BE2C (cell line): ENCODE measurements at regions not wholly inside any gene's neighbourhood (a gene's known extent, or its start where the extent isn't known, plus 50 kb on each side); places are given as distances from the start of the nearest gene placed in this dataset.

Experiments used
- DNase-seq: peaks from one replicate; pipeline ENCODE4 v3.0.0-alpha.2; 2020
- H3K27me3 ChIP-seq: fragments of 250-450 bp; sonication (Bioruptor Pico); 2 replicates; pipeline ENCODE4 v1.5.1; 2020; ENCODE audit warnings: mild to moderate bottlenecking
- H3K36me3 ChIP-seq: fragments of 250-450 bp; sonication (Bioruptor Pico); 2 replicates; pipeline ENCODE4 v1.5.1; 2020; ENCODE audit warnings: mild to moderate bottlenecking
- H3K4me1 ChIP-seq: fragments of 250-450 bp; sonication (Bioruptor Pico); 2 replicates; pipeline ENCODE4 v1.5.1; 2020
- H3K4me3 ChIP-seq: 2 replicates; pipeline ENCODE4 v1.5.1; 2011; ENCODE audit warnings: low read depth, low read length
- H3K9me3 ChIP-seq: fragments of 250-450 bp; sonication (Bioruptor Pico); 2 replicates; pipeline ENCODE4 v1.5.1; 2020
- TF ChIP-seq, protein P1 (sequence below): IDR thresholded peaks from 2 replicates; pipeline ENCODE4 v1.5.1; 2012; ENCODE audit warnings: mild to moderate bottlenecking, low read depth, low read length

DNA sequence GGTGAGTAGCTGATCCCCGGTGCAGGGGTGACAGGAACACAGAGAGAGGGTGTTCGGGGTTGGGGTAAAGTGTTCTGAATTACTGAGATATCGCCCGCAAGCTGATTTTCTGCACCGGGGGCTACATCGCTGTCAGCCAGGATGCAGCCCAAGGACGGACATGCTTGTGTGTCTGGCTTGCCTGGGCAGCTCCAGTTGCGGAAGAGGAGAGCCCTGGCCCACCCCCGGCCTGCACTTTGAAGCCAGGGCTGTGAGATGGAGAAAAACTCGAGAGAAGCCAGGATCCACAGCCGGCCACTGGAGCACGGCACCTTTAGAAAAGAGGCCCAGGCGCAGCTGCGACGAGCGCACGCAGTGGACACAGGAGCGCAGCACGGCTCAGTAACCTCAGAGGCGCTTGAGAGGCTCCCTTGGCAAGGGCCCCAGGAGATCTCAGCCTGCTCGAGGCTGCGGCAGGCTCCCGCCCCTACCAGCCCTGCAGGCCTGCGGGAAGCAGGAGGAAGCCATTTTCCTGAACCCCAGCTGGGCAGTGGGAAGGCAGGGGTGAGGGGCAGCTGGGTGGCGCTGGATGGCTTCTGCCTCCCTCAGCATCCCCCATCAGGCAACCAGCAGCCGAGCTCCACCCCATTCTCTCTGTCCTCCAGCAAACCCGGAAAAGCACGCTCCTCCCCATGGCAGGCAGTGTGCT is 59.2 kb downstream of the C9orf50 start:
- H3K9me3 ChIP-seq: no peaks in the 10 kb centered on the region
- peak; percentile 62 for DNase-seq
- no peaks in the 10 kb centered on the region for H3K36me3 ChIP-seq
- H3K4me1 ChIP-seq: peaks cover 18% of the 10 kb centered on the region
- H3K4me3 ChIP-seq: no peak overlapping the region
- TF ChIP-seq, protein P1, sequence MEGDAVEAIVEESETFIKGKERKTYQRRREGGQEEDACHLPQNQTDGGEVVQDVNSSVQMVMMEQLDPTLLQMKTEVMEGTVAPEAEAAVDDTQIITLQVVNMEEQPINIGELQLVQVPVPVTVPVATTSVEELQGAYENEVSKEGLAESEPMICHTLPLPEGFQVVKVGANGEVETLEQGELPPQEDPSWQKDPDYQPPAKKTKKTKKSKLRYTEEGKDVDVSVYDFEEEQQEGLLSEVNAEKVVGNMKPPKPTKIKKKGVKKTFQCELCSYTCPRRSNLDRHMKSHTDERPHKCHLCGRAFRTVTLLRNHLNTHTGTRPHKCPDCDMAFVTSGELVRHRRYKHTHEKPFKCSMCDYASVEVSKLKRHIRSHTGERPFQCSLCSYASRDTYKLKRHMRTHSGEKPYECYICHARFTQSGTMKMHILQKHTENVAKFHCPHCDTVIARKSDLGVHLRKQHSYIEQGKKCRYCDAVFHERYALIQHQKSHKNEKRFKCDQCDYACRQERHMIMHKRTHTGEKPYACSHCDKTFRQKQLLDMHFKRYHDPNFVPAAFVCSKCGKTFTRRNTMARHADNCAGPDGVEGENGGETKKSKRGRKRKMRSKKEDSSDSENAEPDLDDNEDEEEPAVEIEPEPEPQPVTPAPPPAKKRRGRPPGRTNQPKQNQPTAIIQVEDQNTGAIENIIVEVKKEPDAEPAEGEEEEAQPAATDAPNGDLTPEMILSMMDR: no peak
- no peaks in the 10 kb centered on the region for H3K27me3 ChIP-seq

- H3K4me1 ChIP-seq: peaks cover 18% of the 10 kb centered on the region
- no peaks in the 10 kb centered on the region for H3K27me3 ChIP-seq
- H3K4me3 ChIP-seq: no peak overlapping the region
- TF ChIP-seq, protein P1: no peak
- H3K9me3 ChIP-seq: no peaks in the 10 kb centered on the region
- H3K36me3 ChIP-seq: no peaks in the 10 kb centered on the region
- no peak for DNase-seq
Observed at GRCh38 chr9:129560881-129561306, 60.0 kb downstream of the C9orf50 start.

DNA sequence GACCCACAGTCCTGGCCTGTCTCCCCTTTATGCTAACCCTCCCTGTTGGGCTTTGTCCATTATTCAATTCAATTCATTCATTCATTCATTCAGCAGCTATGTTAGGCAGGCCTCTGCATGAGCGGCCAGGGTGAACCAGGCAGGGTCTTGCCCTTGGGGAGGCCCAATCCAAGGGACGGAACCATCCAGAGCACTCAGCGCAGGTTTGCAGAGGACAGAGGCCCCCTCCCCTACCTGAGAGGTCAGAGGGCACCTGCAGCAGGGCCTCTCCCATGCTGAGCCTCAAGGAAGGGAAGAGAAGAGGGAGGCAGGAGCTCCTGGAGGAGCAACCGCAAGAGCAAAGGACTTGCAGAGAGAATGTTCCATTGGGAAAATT is 61.4 kb downstream of the C9orf50 start:
- Histone ChIP-seq H3K27me3 (no peaks in the 10 kb centered on the region), H3K4me1 (peaks cover 18% of the 10 kb centered on the region), H3K9me3 (no peaks in the 10 kb centered on the region), H3K36me3 (no peaks in the 10 kb centered on the region), H3K4me3 (no peak overlapping the region)
- TF ChIP-seq, protein P1: no peak
- no peak for DNase-seq

DNA sequence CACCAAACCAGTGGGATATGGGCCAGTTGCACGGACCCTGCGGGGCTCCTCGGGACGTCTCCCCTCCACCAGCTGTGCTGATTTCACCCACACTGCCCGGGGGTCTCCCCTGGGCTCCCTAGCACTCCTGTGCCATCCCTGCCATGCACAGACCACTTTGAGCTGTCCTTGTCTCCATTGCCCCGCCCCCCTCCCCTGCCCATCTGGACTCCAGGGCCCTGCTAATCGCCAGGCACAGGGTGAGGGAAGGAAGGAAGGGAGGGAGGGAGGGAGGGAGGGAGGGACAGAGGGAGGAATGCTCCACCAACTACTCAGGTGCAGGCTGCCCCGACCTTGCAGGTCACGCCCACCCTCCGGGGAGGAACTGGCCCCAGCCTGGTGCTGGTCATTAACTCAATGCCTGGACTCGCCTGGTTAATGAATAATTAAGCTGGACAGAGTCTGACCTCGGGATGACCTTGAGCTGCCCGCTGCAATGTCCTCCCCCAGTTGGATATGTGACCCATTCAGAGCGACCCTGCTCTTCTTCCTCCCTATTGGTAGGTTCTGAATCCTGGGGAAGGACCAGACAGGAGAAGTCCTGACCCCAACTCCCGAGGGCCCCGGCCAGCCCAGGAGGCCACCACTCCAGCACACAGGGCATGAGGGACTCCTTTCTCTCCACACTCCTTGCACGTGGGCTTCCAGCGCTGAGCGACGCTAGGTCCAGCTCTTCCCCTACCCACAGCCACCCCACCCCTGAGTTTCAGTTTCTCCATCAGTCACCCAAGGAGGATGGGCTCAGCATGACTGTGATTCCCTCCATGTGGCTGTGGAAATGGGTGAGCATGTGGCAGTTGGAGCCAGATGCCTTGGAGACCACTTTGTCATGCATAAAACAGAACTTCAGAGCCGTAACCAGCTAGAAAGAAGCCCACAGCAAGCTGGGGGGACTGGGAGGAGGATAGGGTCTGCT is 62.1 kb downstream of the C9orf50 start:
- Histone ChIP-seq H3K4me3 (no peak overlapping the region), H3K36me3 (no peaks in the 10 kb centered on the region), H3K4me1 (peaks cover 18% of the 10 kb centered on the region), H3K27me3 (no peaks in the 10 kb centered on the region), H3K9me3 (no peaks in the 10 kb centered on the region)
- TF ChIP-seq, protein P1: no peak
- DNase-seq: peak; percentile 52

DNA sequence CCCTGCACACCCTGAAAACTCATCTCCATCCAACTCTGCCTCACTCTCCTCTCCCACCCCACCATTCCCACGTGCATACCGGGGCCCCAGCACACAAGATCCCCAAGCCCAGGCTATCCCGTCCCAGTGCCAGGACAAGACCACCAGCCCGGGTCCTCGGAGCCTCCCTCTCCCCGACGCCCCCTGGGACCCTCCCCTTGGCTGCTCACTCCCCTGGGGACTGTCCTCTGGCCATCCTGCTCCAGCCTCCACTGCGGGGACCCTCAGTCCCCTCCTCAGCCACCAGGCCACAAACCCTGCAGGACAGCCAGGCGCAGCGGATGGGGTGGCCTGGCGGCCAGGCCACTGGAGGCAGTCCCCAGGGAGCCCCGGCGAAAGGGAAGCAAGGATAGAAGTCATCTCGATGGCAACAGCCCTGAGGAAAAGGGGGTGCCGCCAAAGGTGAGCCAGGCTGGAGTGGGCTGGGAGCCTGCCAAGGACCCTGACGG is 62.8 kb downstream of the C9orf50 start:
- H3K27me3 ChIP-seq: no peaks in the 10 kb centered on the region
- DNase-seq: peak; percentile 53
- H3K9me3 ChIP-seq: no peaks in the 10 kb centered on the region
- peaks cover 18% of the 10 kb centered on the region for H3K4me1 ChIP-seq
- no peaks in the 10 kb centered on the region for H3K36me3 ChIP-seq
- H3K4me3 ChIP-seq: no peak overlapping the region
- TF ChIP-seq, protein P1: no peak
